ENCODE measurements at regions not wholly inside any gene's neighbourhood (a gene's known extent, or its start where the extent isn't known, plus 50 kb on each side); places are given as distances from the start of the nearest gene placed in this dataset.

DNA sequence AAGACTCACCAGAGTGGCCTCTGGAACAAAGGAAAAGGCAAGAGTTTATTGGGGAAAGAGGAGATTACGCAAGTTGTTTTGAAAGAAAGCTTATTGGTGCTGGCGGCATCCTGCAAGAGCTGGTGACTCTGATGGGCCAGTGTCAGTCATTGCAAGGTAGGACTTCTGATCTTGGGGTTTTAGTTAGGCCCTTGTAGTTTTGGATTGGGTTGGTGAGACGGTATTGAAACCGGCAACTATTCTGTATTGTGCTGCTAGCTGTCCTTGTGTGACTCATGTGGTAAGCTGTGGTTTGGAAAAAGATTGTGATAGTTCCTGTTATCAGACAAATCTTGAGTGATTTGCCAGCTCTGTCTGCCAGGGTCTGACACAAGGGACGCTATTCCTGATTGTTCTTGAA, 159.1 kb upstream of the PIEZO2 start:
- no peak for DNase-seq

DNA sequence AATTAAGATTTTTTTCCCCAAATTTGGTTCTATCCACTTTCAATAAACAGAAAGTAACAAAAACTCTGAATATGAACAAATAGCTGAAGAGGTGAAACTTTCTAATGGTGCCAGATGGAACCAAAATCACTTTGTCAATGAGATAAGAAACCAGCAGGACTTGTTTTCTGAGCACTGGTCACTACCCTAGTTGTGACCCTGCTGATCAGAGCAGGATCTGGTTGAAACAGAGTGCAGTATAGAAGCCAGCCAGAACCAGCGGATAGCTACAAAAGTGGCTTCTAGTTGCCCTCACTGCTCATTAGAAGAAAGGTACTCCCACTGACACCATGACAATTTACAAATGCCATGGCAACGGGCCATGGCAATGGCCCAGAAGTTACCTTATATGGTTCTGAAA, 158.3 kb upstream of the PIEZO2 start:
- DNase-seq = no peak

DNA sequence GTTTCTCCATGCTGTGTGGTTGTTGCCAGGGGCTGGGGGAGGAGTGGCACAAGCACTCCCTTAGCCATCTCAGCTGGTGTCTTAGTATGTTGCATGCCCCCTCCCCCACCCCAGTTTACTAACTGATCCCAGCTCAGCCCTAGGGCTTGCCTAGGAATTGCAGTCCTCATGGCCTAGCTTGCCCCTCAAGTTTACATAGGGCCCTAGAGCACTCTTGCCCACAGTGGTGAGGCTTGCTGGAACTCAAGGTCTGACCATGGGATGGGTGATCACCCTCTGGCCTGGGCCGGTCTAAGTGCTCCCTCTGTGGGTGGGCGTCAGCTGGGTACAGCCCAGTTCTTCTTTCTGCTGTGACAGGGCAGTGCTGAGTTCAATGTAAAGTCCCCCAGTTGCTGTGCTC, 156.1 kb upstream of the PIEZO2 start:
- no peak for DNase-seq

DNA sequence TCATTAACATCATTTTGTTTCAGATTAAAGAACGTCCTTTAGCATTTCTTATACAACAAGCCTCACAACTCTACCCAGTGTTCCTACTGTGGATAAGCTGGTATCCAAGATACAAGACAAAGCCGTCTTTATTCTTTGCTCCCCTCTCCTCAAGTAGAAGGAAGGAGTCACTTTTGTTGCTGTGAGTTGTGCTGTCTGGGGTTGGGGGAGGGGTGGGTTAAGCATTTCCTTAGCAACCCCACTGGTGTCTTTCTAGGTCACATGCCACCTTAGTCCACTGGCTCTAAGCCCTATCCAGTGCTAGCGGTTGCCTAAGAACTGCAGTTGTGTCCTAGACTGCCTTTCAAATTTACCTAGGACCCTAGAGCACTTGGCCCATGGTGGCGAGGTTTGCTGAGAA, 155.6 kb upstream of the PIEZO2 start:
- no peak for DNase-seq

DNA sequence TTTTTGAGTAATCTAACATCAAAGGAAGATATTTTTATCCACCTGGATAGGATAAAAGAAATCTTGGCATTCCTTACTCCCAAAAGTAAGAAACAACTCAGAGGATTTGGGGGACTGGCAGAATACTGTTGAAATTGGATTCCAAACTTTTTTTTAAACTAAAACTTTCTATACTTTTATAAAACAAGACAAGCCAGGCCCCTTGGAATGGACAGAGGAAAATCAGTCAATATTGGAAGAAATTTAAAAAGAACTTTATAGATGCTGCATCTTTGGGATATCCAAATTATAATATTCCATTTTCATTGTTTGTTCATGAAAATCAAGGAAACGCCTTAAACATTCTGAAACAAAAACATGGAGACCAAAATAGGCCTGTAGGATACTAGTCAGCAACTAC, 147.6 kb upstream of the PIEZO2 start:
- DNase-seq = no peak

DNA sequence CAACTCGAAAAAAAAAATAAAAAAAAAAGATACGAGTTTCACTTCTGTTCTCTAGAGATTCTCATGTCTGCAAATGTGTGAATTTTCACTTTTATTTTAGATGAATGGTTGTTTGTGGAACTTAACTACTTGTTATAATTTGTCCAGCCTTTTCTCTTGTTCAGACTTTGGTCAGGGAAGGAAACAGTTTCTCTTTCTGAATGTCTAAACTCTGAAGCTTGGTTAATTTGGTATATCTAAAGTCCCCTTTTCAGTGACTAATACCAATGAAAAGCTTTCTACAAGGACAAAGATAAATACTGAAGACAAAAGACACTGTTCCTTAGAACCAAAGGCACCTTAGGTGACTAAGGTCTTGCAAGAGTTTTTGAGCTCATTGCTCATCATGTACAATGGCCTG, 144.4 kb upstream of the PIEZO2 start:
- DNase-seq = no peak

DNA sequence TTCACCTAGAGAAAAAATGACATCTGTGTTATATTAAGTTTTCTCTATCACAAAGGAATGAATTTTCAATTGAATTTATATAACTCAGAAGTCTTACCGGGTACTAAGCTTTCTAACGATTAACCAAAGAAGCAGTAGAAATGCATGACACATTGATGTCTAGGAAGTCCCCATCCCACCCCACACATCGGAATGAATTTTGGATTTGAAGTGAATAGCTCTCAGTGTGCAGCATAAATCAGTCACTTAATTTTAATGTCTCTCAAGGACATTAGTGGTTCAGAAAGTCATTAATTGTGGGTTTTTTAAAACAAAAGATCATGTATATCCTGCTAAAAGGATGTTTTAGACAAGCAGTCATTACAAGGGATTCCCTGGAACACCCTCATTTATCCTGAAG, 141.4 kb upstream of the PIEZO2 start:
- DNase-seq = no peak

DNA sequence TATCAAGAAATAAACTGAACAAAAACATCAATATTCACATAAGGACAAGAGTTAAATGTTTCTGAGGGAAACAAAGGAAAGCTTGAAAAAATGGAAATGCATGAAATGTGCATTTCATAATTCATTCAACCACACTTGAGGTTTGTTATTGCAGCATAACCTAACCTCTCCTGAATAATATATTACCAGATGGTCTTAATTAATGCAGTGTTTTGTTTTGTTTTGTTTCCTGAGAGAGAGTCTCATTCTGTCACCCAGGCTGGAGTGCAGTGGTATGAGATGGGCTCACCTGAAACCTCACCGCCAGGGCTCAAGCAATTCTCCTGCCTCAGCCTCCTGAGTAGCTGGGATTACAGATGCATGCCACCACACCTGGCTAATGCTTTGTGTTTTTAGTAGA, 139.9 kb upstream of the PIEZO2 start:
- no peak for DNase-seq

DNA sequence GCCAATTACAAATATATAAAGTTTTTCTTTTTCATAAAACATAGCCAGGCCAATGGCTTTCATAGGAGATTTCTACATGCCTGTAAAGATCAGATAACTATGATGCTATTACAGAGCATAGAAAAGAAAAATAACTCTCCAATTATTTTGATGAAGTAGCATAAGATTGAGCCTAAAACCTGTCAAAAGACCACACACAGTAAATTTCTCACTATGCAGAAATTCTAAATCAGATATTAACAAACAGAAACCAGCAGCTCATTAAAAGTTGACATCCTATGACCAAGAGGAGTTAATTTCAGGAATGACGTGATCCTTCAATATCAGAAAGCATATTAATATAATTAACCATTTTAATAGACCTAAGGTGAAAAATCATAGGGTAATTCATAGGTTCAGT, 139.0 kb upstream of the PIEZO2 start:
- no peak for DNase-seq

DNA sequence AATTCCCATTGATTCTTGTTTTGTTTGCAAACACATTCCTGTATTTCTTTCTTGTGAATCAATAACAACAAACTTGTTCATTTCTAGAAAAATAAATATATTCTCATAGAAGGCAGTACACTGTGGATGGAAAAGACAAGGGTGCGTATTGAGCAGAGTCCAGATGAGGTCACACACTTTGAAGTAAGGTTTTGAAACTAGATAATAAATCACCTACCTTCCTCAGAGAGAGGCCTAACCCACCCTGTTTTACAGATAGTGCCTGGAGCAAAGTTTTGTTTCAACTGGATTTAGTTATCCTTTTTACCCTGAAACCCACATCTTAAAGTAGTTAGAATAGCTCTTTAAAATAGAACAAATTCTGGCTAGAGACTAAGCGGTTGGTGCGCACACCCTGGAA, 137.1 kb upstream of the PIEZO2 start:
- no peak for DNase-seq

DNA sequence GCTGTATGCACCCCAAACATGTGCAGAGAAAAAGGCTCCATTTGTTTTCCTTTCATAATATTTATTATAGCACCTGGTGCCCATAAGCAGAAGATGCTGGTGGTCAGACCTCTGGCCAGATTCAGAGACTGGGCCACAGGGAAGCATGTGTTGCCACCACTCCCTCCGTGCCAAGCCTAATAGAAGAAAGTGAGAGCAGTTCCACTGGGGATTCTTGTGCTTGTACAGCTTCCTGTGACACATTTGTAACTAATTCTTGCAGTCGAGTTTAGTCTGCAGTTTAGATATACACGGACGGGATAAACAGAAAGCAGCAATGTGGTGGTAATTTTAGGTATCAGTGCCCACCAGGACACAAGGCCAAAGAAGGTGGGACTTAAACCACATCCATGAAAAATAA, 135.4 kb upstream of the PIEZO2 start:
- DNase-seq = no peak

DNA sequence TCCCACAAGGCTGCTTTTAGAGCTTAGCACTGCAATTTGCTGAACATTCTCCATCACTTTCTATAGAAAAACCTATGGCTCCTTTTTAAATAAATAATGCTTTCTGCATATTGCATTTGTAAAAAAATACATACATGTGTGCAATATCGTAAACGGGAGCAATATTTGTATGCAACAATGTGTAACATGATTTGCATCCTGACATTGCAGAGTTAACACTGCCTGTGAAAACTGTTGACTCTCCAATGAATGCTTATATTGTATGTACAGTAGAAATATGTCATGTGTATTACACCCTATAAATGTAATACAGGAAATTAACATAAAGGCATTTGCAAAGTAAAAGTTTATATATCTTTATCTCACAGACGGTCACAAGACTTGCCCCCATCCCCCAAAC, 135.0 kb upstream of the PIEZO2 start:
- no peak for DNase-seq

DNA sequence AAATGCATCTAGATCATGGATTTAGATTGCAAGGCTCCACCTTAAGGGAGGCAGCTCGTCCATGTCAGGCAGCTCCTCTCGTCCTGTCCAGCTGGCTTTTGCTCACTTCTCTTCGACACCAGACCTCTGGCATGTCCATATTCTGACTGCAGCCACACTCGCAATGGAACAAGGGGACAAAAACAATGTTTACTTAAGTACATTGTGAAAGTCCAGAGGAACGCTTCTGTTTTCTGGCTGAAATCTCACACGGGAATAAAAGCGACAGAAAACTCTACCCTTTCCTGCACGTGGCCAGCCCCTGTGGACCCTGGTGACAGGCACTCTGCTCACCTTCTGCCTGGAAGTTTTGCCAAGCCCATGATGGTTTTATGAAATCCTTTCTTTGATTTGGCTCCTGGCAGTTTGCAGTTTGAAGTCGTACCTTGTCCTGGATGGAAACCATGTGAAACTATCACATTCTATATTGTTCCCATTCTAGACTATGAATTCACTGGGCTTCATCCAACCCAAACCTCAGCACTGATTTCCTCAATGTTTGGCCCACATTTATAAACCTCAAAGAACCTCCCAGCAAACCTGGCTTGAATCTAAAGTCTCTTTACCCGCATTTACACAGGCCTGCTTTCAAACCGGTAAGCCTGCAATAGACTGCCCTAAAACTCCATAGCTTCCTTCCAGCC, 134.3 kb upstream of the PIEZO2 start:
- DNase-seq = no peak

DNA sequence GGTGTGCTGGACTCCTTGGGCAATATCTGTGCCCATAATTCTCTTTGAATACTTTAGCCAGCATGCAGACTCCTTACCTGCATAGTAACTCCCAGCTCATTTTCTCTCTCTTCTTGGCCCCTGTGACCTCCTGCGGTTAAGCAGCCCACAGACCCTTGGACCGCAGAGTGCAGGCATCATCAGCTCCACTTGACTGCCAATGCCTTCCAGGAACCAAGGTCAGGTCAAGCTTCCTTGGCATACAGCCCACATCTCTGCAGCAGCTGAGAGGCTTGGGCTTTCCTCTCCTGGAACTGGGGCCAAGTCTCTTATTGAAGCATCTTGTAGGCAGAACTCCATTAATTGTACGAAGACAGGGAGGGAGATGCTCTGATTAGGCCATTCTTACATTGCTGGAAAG, 130.1 kb upstream of the PIEZO2 start:
- DNase-seq = no peak

DNA sequence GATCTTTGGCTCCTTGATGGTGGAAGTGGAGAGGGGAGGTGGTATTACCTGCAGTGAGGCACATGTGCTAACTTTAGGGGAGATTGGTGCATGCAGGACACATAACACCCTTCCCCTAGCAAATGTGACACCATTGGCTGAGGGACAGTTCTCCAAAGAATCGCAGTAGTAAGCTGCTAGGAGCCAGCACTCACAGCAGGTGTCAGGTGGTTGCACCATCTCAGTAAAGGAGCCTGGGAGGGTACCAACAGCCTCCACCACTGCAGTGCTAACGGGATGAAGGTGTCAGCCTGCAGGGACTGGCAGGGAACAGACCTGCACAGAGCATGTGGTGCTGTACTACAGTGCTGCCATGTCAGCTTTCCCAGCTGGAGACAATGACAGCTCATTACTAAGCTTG, 127.3 kb upstream of the PIEZO2 start:
- DNase-seq = no peak

DNA sequence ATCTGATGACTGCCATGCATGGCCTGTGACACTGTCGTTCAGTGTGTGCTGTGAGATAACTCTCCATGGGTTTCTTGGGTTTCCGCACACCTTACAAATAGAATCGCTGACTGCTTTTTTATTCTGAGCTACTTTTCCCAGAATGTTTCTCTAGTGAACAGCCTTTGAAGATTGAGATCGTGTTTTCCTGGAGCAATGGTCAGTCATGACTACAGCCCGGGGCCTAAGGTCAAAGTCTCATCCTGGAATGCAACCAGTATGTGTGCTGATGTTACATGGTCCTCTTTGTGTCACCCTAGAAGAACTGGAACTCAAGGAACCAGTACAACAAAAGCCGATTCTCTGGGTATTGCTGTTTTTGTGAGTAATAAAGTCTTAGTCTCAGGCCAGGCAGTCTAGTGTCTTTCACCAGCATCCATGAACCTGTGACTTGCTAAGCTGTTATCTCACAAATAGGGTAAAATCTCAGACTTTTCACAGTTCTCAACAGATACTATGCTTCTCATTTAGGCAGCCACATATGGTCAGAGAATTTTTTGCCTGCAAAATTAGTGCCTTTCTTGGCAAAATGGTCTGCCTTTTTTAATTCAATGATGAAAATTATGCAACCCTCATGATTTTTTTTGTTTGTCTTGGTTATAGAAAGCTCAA, 124.9 kb upstream of the PIEZO2 start:
- no peak for DNase-seq

DNA sequence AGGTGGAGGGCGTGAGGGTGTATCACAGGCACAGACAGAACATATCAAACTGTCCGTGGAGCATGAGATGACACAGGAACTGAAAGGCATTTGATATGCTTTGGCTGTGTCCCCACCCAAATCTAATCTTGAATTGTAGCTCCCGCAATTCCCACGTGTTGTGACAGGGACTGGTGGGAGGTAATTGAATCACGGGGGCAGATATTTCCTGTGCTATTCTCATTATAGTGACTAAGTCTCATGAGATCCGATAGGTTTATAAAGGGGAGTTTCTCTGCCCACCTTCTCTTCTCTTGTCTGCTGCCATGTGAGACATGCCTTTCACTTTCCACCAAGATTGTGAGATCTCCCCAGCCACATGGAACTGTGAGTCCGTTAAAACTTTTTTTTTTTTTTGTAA, 123.1 kb upstream of the PIEZO2 start:
- DNase-seq = no peak

DNA sequence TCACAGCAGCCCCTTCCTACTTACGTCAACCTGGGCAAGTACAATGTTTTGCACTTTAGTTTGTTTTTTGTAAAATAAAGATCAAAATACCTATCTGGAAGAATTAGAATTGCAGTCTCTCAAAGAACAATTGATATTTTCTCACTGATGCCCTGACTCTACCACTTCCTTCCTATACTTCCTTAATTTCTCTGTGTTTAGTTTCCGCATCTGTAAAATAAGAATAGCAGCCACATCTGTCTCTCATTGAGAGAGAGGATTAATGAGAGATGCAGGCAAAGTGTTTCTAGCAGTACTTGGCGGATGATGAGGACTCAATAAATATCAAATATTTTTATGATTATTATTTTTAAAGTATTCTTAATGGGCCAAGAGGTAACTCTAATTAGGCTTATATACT, 122.6 kb upstream of the PIEZO2 start:
- no peak for DNase-seq

DNA sequence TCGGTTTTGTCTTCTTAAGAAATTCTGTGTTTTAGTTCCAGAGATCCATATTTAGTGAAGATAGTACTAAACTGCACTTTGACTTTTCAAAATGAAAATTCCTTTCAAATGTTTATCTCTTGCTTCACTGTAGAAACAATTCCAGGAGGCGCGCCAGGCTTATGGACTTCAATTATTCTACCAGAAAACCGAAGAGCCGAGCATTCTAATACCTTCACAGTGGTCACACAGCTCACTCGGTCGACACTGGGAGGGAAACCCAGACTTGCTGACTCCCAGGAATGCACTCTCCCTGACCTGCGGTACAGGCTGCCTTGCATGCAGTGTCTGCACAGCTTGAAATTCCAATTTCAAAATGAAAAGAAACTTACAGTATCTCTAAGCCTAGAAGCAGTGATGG, 119.9 kb upstream of the PIEZO2 start:
- no peak for DNase-seq

DNA sequence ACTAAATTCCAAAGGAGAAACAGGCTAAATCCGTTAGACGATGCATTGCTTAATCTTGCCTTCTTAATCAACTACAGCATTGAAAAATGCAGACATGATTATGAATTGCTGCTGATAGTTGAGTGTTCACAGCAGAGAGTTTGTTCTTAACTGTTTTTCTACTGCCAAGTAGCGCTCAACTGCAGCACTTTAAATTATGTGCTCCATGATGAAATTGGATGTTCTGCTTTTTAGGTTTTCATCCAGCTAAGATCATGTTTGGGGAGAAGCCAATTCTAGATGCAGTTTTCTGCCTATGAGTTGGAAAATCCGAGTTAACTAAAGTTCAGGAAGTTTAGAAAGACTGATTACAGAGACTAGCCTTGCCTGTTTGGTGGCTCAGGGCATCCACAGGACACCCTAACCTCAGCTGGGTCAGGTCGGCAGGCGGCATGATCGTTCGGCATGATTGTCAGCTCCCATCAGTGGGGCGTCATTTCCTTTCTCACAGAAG, 119.4 kb upstream of the PIEZO2 start:
- DNase-seq = no peak

DNA sequence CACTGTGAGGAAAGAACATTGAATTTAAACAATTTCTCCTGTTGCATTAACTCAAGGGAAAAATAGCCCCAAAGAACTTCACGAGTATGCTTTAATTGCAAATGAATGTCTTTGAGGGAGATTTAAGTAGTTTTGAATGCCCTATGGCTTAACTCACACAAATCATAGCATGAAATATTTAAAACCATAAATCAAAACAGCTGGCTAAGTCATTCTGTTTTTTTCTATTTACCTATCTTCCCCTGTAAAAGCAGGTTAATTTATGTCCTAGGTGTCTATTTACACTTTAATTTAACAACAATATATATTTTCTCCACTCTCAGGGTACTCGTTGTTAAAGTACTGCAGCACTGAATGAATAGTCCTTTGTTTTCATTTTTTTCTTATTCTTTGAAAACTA, 118.8 kb upstream of the PIEZO2 start:
- DNase-seq = no peak

DNA sequence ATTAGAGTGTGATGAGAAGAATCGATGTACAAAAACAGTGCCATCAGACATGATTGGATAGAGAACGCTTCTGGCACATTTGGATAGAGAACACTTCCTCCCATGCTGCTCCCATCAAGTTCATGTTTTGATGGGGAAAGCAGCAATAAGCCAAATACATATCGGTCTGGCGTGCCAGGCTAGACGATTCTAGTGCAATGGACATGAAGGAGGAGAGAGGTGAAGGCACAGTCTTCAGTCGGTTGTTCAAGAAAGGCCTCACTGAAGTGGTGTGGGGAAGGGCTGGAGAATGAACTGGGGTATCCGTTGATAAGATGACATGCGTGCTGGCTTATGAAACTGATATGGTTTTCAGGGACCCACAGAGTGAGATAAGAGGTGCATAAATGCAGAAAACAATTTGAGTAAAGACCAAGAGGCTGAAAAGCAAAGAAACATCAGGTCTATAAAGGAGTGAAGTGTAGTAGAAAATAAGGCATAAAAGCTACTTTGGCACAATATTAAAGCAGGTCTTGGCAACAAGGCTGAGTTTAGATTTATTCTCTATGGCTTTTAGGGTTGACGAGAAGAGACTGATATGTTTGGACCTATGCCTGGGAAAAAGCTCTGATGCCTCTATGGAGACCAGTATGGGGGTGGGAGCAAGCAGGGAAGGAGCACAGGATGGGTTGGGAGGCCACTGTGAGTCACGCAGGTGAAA, 117.6 kb upstream of the PIEZO2 start:
- DNase-seq = no peak

DNA sequence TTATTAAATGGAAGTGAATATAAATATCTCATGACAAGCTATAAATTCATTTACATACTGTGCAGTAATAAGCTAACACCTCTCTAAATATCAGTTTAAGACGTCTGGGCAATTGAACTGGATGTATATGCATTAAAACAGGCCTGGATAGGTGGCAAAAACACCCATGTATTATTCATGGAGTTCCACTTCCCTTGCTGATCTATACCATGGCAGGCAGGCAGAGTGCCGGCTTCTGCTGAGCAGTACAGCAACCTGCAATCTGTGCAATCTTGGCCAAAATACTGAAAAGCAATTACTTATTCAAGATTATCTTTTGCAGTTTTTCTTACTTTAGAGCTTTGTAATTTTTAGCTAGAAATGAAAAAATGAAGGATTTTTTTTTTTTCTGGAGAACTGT, 112.1 kb upstream of the PIEZO2 start:
- DNase-seq = no peak

DNA sequence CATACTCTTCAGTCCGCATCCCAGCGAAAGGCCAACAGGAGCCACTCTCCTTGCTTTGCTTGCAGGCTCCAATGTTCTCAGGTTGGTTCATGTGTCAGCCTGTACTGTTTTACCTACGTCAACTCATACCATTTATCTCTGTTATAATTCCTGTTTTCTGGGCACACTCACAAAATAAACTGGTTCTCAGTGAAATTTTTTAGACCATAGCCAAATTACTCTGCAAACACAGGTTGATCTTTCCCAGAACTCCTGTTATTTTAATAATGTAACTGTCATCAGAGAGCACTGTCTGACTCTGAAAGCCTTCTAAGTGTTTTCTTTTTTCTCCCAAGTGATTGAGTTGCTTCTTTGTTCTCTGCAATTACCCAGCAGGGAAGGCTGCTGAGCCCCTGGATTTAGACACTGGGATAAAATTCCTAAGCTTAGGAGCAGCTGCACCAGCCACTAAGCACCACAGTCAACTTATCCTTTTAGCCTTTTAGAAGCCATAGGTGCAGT, 111.6 kb upstream of the PIEZO2 start:
- DNase-seq = no peak

All from NCI-H1694 (cell line).